HT-29 (cell line): ENCODE measurements at regions not wholly inside any gene's neighbourhood (a gene's known extent, or its start where the extent isn't known, plus 50 kb on each side); places are given as distances from the start of the nearest gene placed in this dataset.
"Not testable (repeated sequence)": the region's sequence is repeated elsewhere in the genome, so short reads cannot be mapped to it uniquely, and the experiment has no call there.

Experiments used
- DNase-seq: peaks from one replicate; pipeline ENCODE4 v3.0.0-alpha.2; 2015; ENCODE audit warnings: low spot score

DNA sequence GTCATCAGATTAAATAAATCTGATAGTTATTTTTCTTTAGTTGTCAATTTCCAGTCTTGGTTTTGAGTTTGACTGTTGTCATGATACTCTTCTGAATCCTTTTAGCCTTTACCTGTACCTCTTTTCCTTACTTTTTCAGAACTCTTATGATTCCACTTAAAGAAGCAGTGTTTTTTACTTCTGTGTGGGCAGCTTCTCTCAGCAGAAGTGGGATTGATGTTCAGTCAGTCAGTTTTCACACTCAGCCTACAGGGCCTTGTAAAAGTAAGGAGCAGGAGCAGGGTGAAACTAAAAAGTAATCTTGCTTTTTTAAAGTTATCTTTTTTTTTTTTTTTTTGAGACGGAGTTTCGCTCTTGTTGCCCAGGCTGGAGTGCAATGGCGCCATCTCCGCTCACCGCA, 75.1 kb downstream of the HAUS1 start:
- no peak for DNase-seq

DNA sequence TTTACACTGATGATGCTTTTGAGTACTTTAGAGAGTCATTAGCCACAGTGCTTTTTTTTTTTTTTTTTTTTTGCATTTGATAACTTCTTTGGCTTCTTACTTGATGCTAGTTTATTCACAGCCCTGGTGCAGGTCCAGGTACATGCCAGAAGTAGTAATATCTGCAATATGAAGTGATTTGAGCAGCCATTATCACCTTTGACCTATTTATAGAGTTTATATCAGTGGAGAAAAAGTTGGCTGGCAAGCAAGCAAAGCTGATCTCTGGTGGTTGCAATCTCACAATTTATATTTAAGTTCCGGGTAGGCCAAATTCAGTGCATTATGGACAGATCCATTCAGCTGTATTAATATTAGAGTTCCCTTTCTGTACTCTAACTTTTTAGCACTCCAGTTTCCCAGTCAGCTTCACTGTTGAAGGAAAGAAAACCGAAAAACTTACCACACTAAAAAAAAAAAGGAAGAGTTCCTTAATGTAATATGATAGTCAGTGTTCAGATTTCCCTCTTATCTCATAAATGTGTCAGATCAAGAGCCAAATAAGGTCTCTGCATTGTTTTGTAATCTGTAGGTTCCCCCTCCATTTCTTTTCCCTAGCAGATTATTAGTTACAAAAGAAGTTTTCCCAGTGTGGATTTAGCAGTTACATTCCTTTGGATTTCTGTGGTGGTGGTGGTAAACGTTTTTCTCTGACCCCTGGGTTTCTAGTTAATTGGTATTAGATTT, 78.6 kb downstream of the HAUS1 start:
- DNase-seq: no peak

- not testable (repeated sequence) for DNase-seq
Observed at GRCh38 chr18:46184296-46184695, 80.1 kb downstream of the HAUS1 start.

DNA sequence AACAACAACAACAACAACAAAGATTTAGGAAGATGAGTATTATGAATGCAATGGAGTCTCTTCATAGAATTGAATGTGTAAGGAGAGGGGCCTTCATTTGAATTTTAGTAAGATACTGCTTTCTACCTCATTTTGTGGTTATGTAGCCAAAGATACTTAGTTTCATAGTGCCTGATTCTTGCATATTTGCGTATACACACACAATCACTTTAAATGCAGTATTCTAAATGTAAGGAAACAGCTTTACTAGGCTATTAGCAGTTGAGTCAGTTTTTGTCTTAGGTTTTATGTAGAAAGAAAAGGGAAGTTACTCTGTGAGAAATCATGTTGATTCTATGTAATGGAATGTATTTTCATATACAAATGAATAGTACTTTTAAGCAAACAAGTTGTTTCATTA, 80.5 kb downstream of the HAUS1 start:
- DNase-seq: no peak

GRCh38 chr18:46190667-46191066, 86.5 kb downstream of the HAUS1 start:
- no peak for DNase-seq

DNA sequence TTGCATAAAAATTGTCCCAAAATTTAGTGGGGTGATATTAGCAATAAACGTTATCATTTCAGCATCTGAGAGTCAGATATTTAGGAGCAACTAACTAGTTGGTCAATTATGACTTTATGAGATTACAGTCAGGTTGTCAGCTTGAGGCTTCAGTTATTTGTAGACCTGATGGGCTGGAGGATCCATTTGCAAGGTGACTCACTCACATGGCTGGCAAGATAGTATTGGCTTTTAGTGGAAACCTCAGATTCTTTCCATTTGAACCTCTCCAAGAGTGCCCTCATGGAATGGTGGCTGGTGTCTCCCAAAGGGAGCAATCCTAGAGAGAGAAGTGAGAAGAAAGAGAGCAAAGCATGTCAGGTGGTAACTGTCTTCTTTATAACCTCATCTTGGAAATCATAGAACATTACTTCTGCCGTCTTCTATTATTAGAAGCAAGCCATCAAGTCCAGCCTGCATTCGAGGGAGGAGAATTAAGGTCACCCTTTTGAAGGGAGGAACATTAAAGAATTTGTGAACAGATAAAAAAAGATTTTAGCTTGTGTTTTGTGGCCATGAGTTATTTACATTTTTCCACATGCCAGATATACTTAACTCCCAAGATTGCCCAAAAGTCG, 92.5 kb downstream of the HAUS1 start:
- no peak for DNase-seq

DNA sequence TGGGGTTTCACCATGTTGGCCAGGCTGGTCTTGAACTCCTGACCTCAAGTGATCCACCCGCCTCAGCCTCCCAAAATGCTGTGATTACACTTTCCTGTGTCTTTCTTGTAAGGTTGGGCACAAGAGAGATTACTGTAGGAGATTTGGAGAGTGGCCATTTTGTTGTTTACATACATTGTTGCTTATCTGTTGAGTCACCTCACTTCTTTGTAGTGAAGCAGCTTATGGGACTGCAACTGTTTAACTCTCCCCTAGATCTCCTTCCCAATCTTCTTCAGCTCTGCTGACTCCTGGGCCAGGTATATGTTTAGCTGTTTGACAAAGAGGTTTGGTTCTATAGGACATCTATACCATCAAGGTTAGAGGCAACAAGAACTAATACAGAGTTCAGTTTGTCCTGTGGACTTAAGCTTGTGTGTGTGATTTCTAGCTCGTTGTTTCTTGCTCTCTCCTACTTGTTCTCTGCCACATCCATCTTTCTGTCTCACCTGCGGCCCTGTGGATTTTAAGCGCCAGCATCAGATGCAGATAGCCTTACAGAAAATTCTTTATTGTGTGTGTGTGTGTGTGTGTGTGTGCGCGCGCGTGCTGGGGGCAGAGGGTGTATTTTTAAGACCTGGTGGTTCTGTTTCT, 95.4 kb downstream of the HAUS1 start:
- DNase-seq: peak; percentile 57

DNA sequence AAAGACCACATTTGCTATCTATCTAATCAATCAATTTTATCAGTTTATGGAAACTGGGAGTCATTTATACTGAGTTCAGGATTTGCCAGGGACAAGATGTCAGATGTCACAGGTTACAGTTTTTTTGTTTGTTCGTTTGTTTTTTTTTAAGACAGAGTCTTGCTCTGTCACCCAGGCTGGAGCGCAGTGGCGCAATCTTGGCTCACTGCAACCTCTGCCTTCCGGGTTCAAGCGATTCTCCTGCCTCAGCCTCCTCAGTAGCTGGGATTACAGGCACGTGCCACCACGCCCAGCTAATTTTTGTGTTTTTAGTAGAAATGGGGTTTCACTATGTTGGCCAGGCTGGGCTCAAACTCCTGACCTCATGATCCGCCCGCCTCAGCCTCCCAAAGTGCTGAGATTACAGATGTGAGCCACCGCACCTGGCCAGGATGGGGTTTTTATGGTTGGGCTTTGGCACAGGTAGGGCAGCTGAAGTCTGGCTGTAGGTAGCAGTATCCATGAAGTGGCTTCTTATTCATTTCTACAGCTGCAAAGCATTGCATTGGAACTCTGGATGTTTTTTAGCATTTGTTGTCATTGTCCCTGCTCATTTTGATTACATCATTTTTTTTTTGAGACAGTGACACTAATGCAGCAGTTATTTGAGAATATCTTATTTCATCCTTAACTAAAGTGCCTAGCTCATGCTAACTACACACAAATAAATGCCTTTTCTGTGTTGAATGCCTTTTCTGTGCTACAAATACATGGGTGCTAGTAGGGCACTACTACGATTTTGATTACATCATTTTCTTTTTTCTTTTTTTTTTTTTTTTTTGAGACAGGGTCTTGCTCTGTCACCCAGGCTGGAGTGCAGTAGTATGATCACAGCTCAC, 96.2 kb downstream of the HAUS1 start:
- not testable (repeated sequence) for DNase-seq

DNA sequence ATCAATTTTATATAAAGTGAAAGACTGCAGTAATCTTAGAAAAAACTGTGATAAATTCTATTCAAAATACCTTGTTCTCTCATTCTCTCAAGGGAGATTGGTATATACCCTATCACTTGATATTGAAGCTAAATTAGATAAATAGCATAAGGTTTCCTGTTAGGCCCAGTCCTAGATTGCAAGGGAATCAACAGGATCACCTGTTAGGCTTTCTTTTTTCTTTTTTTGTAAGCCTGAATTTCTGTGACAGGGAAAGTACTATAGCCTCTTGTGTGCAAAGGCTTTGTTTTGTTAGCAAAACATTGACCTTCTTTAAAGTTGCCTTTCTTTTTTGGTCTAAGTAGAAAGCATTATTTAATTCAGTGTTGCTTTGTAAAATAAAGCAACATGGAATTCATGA, 100.0 kb downstream of the HAUS1 start:
- DNase-seq: no peak

DNA sequence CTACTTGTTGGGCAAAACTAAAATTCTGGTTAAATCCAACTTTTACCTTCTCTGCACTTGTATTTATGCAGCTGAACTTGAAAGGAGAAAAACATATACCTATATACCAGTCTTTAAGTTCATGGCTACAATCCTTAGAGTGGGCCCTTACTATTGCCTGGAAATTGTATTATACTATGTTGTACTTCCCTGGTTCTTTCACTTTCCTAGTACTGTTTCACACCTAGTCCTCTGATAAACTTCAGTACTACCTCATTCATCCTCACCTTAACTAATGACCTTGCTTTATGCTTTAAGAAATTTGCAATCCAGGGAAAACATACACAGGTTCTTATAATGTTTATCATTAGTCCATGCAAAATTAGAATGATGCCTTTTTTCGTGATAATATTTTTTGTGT, 103.8 kb downstream of the HAUS1 start:
- DNase-seq: no peak

DNA sequence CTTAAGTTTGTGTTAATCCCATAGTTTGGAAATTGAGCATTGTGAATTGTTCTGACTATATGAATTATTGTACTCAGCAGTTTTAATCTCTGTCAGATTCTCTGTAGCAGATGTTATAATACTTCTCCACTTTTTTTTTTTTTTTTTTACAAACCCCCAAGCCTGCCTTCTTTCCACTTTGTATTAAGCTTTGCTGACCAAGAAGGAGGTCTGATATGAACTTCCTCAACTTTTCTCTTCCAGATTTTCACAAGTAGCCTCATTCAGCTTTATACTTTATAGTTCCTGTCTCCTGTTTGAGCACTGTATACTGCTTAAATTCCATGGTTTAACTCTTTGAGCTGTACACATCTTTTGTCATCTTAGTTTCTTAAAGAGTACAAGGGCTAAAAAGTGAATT, 105.0 kb downstream of the HAUS1 start:
- DNase-seq: no peak

- DNase-seq: no peak
Observed at GRCh38 chr18:46211816-46212215, 107.6 kb downstream of the HAUS1 start.

- DNase-seq: no peak
Observed at GRCh38 chr18:46212398-46212797, 108.2 kb downstream of the HAUS1 start.

- DNase-seq: peak; percentile 11
Observed at GRCh38 chr18:46213295-46213694, 109.1 kb downstream of the HAUS1 start.

- DNase-seq: no peak
Observed at GRCh38 chr18:46214435-46214834, 110.2 kb downstream of the HAUS1 start.

DNA sequence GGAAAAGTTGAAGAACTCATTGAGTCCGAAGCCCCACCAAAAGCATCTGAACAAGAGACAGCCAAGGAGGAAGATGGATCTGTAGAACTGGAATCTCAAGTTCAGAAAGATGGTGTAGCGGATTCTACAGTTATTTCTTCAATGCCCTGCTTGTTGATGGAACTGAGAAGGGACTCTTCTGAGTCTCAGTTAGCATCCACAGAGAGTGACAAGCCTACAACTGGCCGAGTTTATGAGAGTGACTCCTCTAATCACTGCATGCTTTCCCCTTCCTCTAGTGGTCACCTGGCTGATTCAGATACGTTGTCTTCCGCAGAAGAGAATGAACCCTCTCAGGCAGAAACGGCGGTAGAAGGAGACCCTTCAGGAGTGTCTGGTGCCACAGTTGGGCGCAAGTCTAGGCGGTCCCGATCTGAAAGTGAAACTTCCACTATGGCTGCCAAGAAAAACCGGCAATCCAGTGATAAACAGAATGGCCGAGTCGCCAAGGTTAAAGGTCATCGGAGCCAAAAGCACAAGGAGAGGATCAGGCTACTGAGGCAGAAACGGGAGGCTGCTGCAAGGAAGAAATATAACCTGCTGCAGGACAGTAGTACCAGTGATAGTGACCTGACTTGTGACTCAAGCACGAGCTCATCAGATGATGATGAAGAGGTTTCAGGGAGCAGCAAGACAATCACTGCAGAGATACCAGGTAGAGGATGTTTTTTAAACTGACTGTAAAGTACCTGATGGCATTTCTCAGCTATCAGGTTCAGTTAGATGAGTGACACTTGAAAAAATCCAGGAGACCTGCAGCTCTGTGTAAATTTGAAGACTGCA, 111.9 kb downstream of the HAUS1 start:
- DNase-seq: no peak

- no peak for DNase-seq
Observed at GRCh38 chr18:46220116-46220515, 115.9 kb downstream of the HAUS1 start.

- DNase-seq: no peak
Observed at GRCh38 chr18:46222093-46222492, 117.9 kb downstream of the HAUS1 start.

- DNase-seq: no peak
Observed at GRCh38 chr18:46222710-46223360, 118.7 kb downstream of the HAUS1 start.

GRCh38 chr18:46224181-46224775, 120.1 kb downstream of the HAUS1 start:
- DNase-seq: no peak
